ENCODE measurements at regions not wholly inside any gene's neighbourhood (a gene's known extent, or its start where the extent isn't known, plus 50 kb on each side); places are given as distances from the start of the nearest gene placed in this dataset.

GRCh38 chrX:102067966-102068723 lies 57.3 kb upstream of the TCEAL2 start:
- peak; percentile 70 for TF ChIP-seq CTCF (IDR thresholded peaks at IDR 0.05; ENCODE audit: extremely low read depth, insufficient read depth, missing control alignments)
- in situ Hi-C loops (cut with MboI; ENCODE audit: low pct_unique_long_range_greater_than_20kb, low sequenced_read_pairs, unreplicated experiment) = no loop called here
- DNase-seq (ENCODE audit: low spot score) = peak; percentile 5

- TF ChIP-seq CTCF (IDR thresholded peaks at IDR 0.05; ENCODE audit: extremely low read depth, insufficient read depth, missing control alignments) = no peak
- in situ Hi-C loops (cut with MboI; ENCODE audit: low pct_unique_long_range_greater_than_20kb, low sequenced_read_pairs, unreplicated experiment) = no loop called here
- no peak for DNase-seq (ENCODE audit: low spot score)
Measured at GRCh38 chrX:102063445-102064074, 61.9 kb upstream of the TCEAL2 start.

- in situ Hi-C loops (cut with MboI; ENCODE audit: low pct_unique_long_range_greater_than_20kb, low sequenced_read_pairs, unreplicated experiment) = no loop called here
- DNase-seq (ENCODE audit: low spot score) = no peak
- TF ChIP-seq CTCF (IDR thresholded peaks at IDR 0.05; ENCODE audit: extremely low read depth, insufficient read depth, missing control alignments) = no peak
Measured at GRCh38 chrX:102044496-102044895, 81.0 kb upstream of the TCEAL2 start.

- TF ChIP-seq CTCF (IDR thresholded peaks at IDR 0.05; ENCODE audit: extremely low read depth, insufficient read depth, missing control alignments) = no peak
- DNase-seq (ENCODE audit: low spot score) = no peak
- in situ Hi-C loops (cut with MboI; ENCODE audit: low pct_unique_long_range_greater_than_20kb, low sequenced_read_pairs, unreplicated experiment) = no loop called here
Measured at GRCh38 chrX:102043380-102043779, 82.1 kb upstream of the TCEAL2 start.

- in situ Hi-C loops (cut with MboI; ENCODE audit: low pct_unique_long_range_greater_than_20kb, low sequenced_read_pairs, unreplicated experiment) = no loop called here
- no peak for TF ChIP-seq CTCF (IDR thresholded peaks at IDR 0.05; ENCODE audit: extremely low read depth, insufficient read depth, missing control alignments)
- no peak for DNase-seq (ENCODE audit: low spot score)
Measured at GRCh38 chrX:102042372-102043325, 82.8 kb upstream of the TCEAL2 start.

GRCh38 chrX:102029026-102029425 lies 96.5 kb upstream of the TCEAL2 start:
- no peak for TF ChIP-seq CTCF (IDR thresholded peaks at IDR 0.05; ENCODE audit: extremely low read depth, insufficient read depth, missing control alignments)
- in situ Hi-C loops (cut with MboI; ENCODE audit: low pct_unique_long_range_greater_than_20kb, low sequenced_read_pairs, unreplicated experiment) = no loop called here
- DNase-seq (ENCODE audit: low spot score) = no peak

Measured in GM13977 (cell line).